ENCODE measurements at regions not wholly inside any gene's neighbourhood (a gene's known extent, or its start where the extent isn't known, plus 50 kb on each side); places are given as distances from the start of the nearest gene placed in this dataset.

GRCh38 chr14:94868772-94869072 lies 98.8 kb upstream of the GSC start (continued):
- TF ChIP-seq ATF2 (CRISPR knock-in tag; IDR thresholded peaks at IDR 0.05; ENCODE audit: borderline replicate concordance, low read depth) = no peak
- no peak for TF ChIP-seq ZBTB43 (CRISPR knock-in tag; IDR thresholded peaks at IDR 0.05)
- no peak for TF ChIP-seq ZNF396 (CRISPR knock-in tag; IDR thresholded peaks at IDR 0.05; ENCODE audit: borderline replicate concordance)

GRCh38 chr14:94867946-94868771 lies 98.2 kb upstream of the GSC start:
- Mint-ChIP-seq H3K4me3 (no peak overlapping the region), H3K9me3 (no peaks in the 10 kb centered on the region), H3K36me3 (no peaks in the 10 kb centered on the region), H3K27me3 (ENCODE audit: low read depth) (no peaks in the 10 kb centered on the region), H3K27ac (no peak overlapping the region), H3K4me1 (peaks cover 13% of the 10 kb centered on the region)
- ATAC-seq (peak; percentile 57), DNase-seq (ENCODE audit: low spot score) (no peak)
- ChIA-PET CTCF (no interaction called here), POLR2A (no interaction called here)
- TF ChIP-seq ATF2 (CRISPR knock-in tag; IDR thresholded peaks at IDR 0.05; ENCODE audit: borderline replicate concordance, low read depth) (no peak), ZNF281 (CRISPR knock-in tag; IDR thresholded peaks at IDR 0.05) (no peak), AR (CRISPR knock-in tag; IDR thresholded peaks at IDR 0.05) (no peak), ZNF671 (CRISPR knock-in tag; IDR thresholded peaks at IDR 0.05) (no peak), GRHL2 (CRISPR knock-in tag; IDR thresholded peaks at IDR 0.05; ENCODE audit: insufficient replicate concordance, severe bottlenecking) (no peak), USF2 (CRISPR knock-in tag; IDR thresholded peaks at IDR 0.05) (no peak), SMAD3 (CRISPR knock-in tag; IDR thresholded peaks at IDR 0.05; ENCODE audit: borderline replicate concordance) (no peak), ZNF263 (CRISPR knock-in tag; IDR thresholded peaks at IDR 0.05; ENCODE audit: low read depth) (no peak), ZNF396 (CRISPR knock-in tag; IDR thresholded peaks at IDR 0.05; ENCODE audit: borderline replicate concordance) (no peak), ESRRA (CRISPR knock-in tag; IDR thresholded peaks at IDR 0.05; ENCODE audit: borderline replicate concordance) (no peak), MAX (CRISPR knock-in tag; IDR thresholded peaks at IDR 0.05) (no peak), TEAD1 (CRISPR knock-in tag; IDR thresholded peaks at IDR 0.05) (no peak), ERG (CRISPR knock-in tag; IDR thresholded peaks at IDR 0.05) (no peak), MYBL2 (CRISPR knock-in tag; IDR thresholded peaks at IDR 0.05) (no peak), ZBTB43 (CRISPR knock-in tag; IDR thresholded peaks at IDR 0.05) (no peak), ZSCAN18 (CRISPR knock-in tag; IDR thresholded peaks at IDR 0.05) (no peak)

Measured in WTC11 (cell line).